ENCODE measurements at regions not wholly inside any gene's neighbourhood (a gene's known extent, or its start where the extent isn't known, plus 50 kb on each side); places are given as distances from the start of the nearest gene placed in this dataset.
"Not testable (repeated sequence)": the region's sequence is repeated elsewhere in the genome, so short reads cannot be mapped to it uniquely, and the experiment has no call there.

- Histone ChIP-seq H3K36me3 (ENCODE audit: control insufficient read depth in 1 of 2, insufficient read depth in 2 of 2, low read length in 1 of 2) (no peaks in the 10 kb centered on the region), H3K9me3 (ENCODE audit: control insufficient read depth, low read length) (no peaks in the 10 kb centered on the region), H3K27me3 (ENCODE audit: control insufficient read depth in 1 of 2, insufficient read depth in 2 of 2, low read length in 1 of 2) (no peaks in the 10 kb centered on the region), H3K4me3 (ENCODE audit: low read length in 2 of 2) (no peak overlapping the region), H3K4me1 (ENCODE audit: control insufficient read depth in 1 of 2, insufficient read depth in 2 of 2, low read length in 2 of 2) (no peaks in the 10 kb centered on the region), H3K27ac (ENCODE audit: low read depth in 1 of 2, low read length in 2 of 2) (no peak overlapping the region)
- DNase-seq (no peak), ATAC-seq (ENCODE audit: low FRiP score) (no peak)
- intact Hi-C loops (cut with DNase I), result no loop called here
- 25 to 28% methylated on average over 5 of the region's 5 CpGs for WGBS, 2 donors
These were observed 188.0 kb upstream of the NR2F2 start for GRCh38 chr15:96142498-96142897.

- Histone ChIP-seq H3K36me3 (ENCODE audit: control insufficient read depth in 1 of 2, insufficient read depth in 2 of 2, low read length in 1 of 2) (no peaks in the 10 kb centered on the region), H3K4me3 (ENCODE audit: low read length in 2 of 2) (no peak overlapping the region), H3K27ac (ENCODE audit: low read depth in 1 of 2, low read length in 2 of 2) (no peak overlapping the region), H3K4me1 (ENCODE audit: control insufficient read depth in 1 of 2, insufficient read depth in 2 of 2, low read length in 2 of 2) (no peaks in the 10 kb centered on the region), H3K27me3 (ENCODE audit: control insufficient read depth in 1 of 2, insufficient read depth in 2 of 2, low read length in 1 of 2) (no peaks in the 10 kb centered on the region), H3K9me3 (ENCODE audit: control insufficient read depth, low read length) (no peaks in the 10 kb centered on the region)
- no peak for DNase-seq
- ATAC-seq (ENCODE audit: low FRiP score), result no peak
- WGBS, 2 donors, result 83 to 90% methylated on average over 2 of the region's 2 CpGs
- intact Hi-C loops (cut with DNase I), result no loop called here
These were observed 185.8 kb upstream of the NR2F2 start for GRCh38 chr15:96144734-96145133.

- no peak for DNase-seq
- Histone ChIP-seq H3K9me3 (ENCODE audit: control insufficient read depth, low read length) (no peaks in the 10 kb centered on the region), H3K36me3 (ENCODE audit: control insufficient read depth in 1 of 2, insufficient read depth in 2 of 2, low read length in 1 of 2) (no peaks in the 10 kb centered on the region), H3K27me3 (ENCODE audit: control insufficient read depth in 1 of 2, insufficient read depth in 2 of 2, low read length in 1 of 2) (no peaks in the 10 kb centered on the region), H3K4me1 (ENCODE audit: control insufficient read depth in 1 of 2, insufficient read depth in 2 of 2, low read length in 2 of 2) (no peaks in the 10 kb centered on the region), H3K27ac (ENCODE audit: low read depth in 1 of 2, low read length in 2 of 2) (no peak overlapping the region), H3K4me3 (ENCODE audit: low read length in 2 of 2) (no peak overlapping the region)
- 76 to 83% methylated on average over 6 of the region's 6 CpGs for WGBS, 2 donors
- ATAC-seq (ENCODE audit: low FRiP score), result no peak
- intact Hi-C loops (cut with DNase I), result no loop called here
These were observed 183.8 kb upstream of the NR2F2 start for GRCh38 chr15:96146726-96147125.

GRCh38 chr15:96147267-96147666 is 183.2 kb upstream of the NR2F2 start:
- Histone ChIP-seq H3K27ac (ENCODE audit: low read depth in 1 of 2, low read length in 2 of 2) (no peak overlapping the region), H3K36me3 (ENCODE audit: control insufficient read depth in 1 of 2, insufficient read depth in 2 of 2, low read length in 1 of 2) (no peaks in the 10 kb centered on the region), H3K4me3 (ENCODE audit: low read length in 2 of 2) (no peak overlapping the region), H3K4me1 (ENCODE audit: control insufficient read depth in 1 of 2, insufficient read depth in 2 of 2, low read length in 2 of 2) (no peaks in the 10 kb centered on the region), H3K9me3 (ENCODE audit: control insufficient read depth, low read length) (no peaks in the 10 kb centered on the region), H3K27me3 (ENCODE audit: control insufficient read depth in 1 of 2, insufficient read depth in 2 of 2, low read length in 1 of 2) (no peaks in the 10 kb centered on the region)
- ATAC-seq (ENCODE audit: low FRiP score), result no peak
- no peak for DNase-seq
- 92 to 97% methylated on average over 3 of the region's 3 CpGs for WGBS, 2 donors
- intact Hi-C loops (cut with DNase I), result no loop called here

GRCh38 chr15:96150254-96150653 is 180.2 kb upstream of the NR2F2 start:
- H3K36me3 ChIP-seq (ENCODE audit: control insufficient read depth in 1 of 2, insufficient read depth in 2 of 2, low read length in 1 of 2), result no peaks in the 10 kb centered on the region
- 68 to 80% methylated on average over 7 of the region's 7 CpGs for WGBS, 2 donors
- H3K27ac ChIP-seq (ENCODE audit: low read depth in 1 of 2, low read length in 2 of 2), result no peak overlapping the region
- intact Hi-C loops (cut with DNase I), result no loop called here
- ATAC-seq (ENCODE audit: low FRiP score), result no peak
- no peaks in the 10 kb centered on the region for H3K27me3 ChIP-seq (ENCODE audit: control insufficient read depth in 1 of 2, insufficient read depth in 2 of 2, low read length in 1 of 2)
- DNase-seq, result no peak
- no peak overlapping the region for H3K4me3 ChIP-seq (ENCODE audit: low read length in 2 of 2)
- no peaks in the 10 kb centered on the region for H3K4me1 ChIP-seq (ENCODE audit: control insufficient read depth in 1 of 2, insufficient read depth in 2 of 2, low read length in 2 of 2)
- no peaks in the 10 kb centered on the region for H3K9me3 ChIP-seq (ENCODE audit: control insufficient read depth, low read length)

- H3K27ac ChIP-seq (ENCODE audit: low read depth in 1 of 2, low read length in 2 of 2); intact Hi-C loops (cut with DNase I); ATAC-seq (ENCODE audit: low FRiP score); H3K27me3 ChIP-seq (ENCODE audit: control insufficient read depth in 1 of 2, insufficient read depth in 2 of 2, low read length in 1 of 2); H3K36me3 ChIP-seq (ENCODE audit: control insufficient read depth in 1 of 2, insufficient read depth in 2 of 2, low read length in 1 of 2); DNase-seq; H3K9me3 ChIP-seq (ENCODE audit: control insufficient read depth, low read length); H3K4me3 ChIP-seq (ENCODE audit: low read length in 2 of 2); H3K4me1 ChIP-seq (ENCODE audit: control insufficient read depth in 1 of 2, insufficient read depth in 2 of 2, low read length in 2 of 2): not testable (repeated sequence)
- 92 to 95% methylated on average over 8 of the region's 8 CpGs for WGBS, 2 donors
These were observed 178.8 kb upstream of the NR2F2 start for GRCh38 chr15:96151749-96152148.

- no peak for ATAC-seq (ENCODE audit: low FRiP score)
- no peak overlapping the region for H3K4me3 ChIP-seq (ENCODE audit: low read length in 2 of 2)
- WGBS, 2 donors, result 89 to 95% methylated on average over 2 of the region's 2 CpGs
- DNase-seq, result no peak
- no peak overlapping the region for H3K27ac ChIP-seq (ENCODE audit: low read depth in 1 of 2, low read length in 2 of 2)
- intact Hi-C loops (cut with DNase I), result no loop called here
- no peaks in the 10 kb centered on the region for H3K27me3 ChIP-seq (ENCODE audit: control insufficient read depth in 1 of 2, insufficient read depth in 2 of 2, low read length in 1 of 2)
- H3K4me1 ChIP-seq (ENCODE audit: control insufficient read depth in 1 of 2, insufficient read depth in 2 of 2, low read length in 2 of 2), result no peaks in the 10 kb centered on the region
- no peaks in the 10 kb centered on the region for H3K36me3 ChIP-seq (ENCODE audit: control insufficient read depth in 1 of 2, insufficient read depth in 2 of 2, low read length in 1 of 2)
- H3K9me3 ChIP-seq (ENCODE audit: control insufficient read depth, low read length), result no peaks in the 10 kb centered on the region
These were observed 176.6 kb upstream of the NR2F2 start for GRCh38 chr15:96153929-96154328.

- DNase-seq, result no peak
- Histone ChIP-seq H3K4me3 (ENCODE audit: low read length in 2 of 2) (no peak overlapping the region), H3K27ac (ENCODE audit: low read depth in 1 of 2, low read length in 2 of 2) (no peak overlapping the region), H3K36me3 (ENCODE audit: control insufficient read depth in 1 of 2, insufficient read depth in 2 of 2, low read length in 1 of 2) (no peaks in the 10 kb centered on the region), H3K9me3 (ENCODE audit: control insufficient read depth, low read length) (no peaks in the 10 kb centered on the region), H3K27me3 (ENCODE audit: control insufficient read depth in 1 of 2, insufficient read depth in 2 of 2, low read length in 1 of 2) (no peaks in the 10 kb centered on the region), H3K4me1 (ENCODE audit: control insufficient read depth in 1 of 2, insufficient read depth in 2 of 2, low read length in 2 of 2) (peaks cover 0 to 3% of the 10 kb centered on the region in 2 donors)
- intact Hi-C loops (cut with DNase I), result no loop called here
- peak; percentile 51 for ATAC-seq (ENCODE audit: low FRiP score)
- WGBS, 2 donors, result 10 to 13% methylated on average over 5 of the region's 5 CpGs
These were observed 171.6 kb upstream of the NR2F2 start for GRCh38 chr15:96158938-96159337.

GRCh38 chr15:96160269-96160668 is 170.2 kb upstream of the NR2F2 start:
- peaks cover 0 to 3% of the 10 kb centered on the region in 2 donors for H3K4me1 ChIP-seq (ENCODE audit: control insufficient read depth in 1 of 2, insufficient read depth in 2 of 2, low read length in 2 of 2)
- 8% methylated on average over 8 of the region's 8 CpGs for WGBS, 2 donors
- peak; percentile 84 for DNase-seq
- intact Hi-C loops (cut with DNase I), result loop anchor here (10.0 kb wide), 1 partner anchor 895 kb away; no protein-coding TSS in a partner anchor
- no peaks in the 10 kb centered on the region for H3K27me3 ChIP-seq (ENCODE audit: control insufficient read depth in 1 of 2, insufficient read depth in 2 of 2, low read length in 1 of 2)
- H3K36me3 ChIP-seq (ENCODE audit: control insufficient read depth in 1 of 2, insufficient read depth in 2 of 2, low read length in 1 of 2), result no peaks in the 10 kb centered on the region
- peak; percentile 70 for ATAC-seq (ENCODE audit: low FRiP score)
- H3K9me3 ChIP-seq (ENCODE audit: control insufficient read depth, low read length), result no peaks in the 10 kb centered on the region
- H3K27ac ChIP-seq (ENCODE audit: low read depth in 1 of 2, low read length in 2 of 2), result no peak overlapping the region
- H3K4me3 ChIP-seq (ENCODE audit: low read length in 2 of 2), result no peak overlapping the region

All from aorta (tissue), 5 donors.